ENCODE measurements at regions not wholly inside any gene's neighbourhood (a gene's known extent, or its start where the extent isn't known, plus 50 kb on each side); places are given as distances from the start of the nearest gene placed in this dataset.

- TF ChIP-seq, protein P1, sequence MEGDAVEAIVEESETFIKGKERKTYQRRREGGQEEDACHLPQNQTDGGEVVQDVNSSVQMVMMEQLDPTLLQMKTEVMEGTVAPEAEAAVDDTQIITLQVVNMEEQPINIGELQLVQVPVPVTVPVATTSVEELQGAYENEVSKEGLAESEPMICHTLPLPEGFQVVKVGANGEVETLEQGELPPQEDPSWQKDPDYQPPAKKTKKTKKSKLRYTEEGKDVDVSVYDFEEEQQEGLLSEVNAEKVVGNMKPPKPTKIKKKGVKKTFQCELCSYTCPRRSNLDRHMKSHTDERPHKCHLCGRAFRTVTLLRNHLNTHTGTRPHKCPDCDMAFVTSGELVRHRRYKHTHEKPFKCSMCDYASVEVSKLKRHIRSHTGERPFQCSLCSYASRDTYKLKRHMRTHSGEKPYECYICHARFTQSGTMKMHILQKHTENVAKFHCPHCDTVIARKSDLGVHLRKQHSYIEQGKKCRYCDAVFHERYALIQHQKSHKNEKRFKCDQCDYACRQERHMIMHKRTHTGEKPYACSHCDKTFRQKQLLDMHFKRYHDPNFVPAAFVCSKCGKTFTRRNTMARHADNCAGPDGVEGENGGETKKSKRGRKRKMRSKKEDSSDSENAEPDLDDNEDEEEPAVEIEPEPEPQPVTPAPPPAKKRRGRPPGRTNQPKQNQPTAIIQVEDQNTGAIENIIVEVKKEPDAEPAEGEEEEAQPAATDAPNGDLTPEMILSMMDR (conservative IDR thresholded peaks at IDR 0.05; ENCODE audit: low read length), result no peak
- no peak for TF ChIP-seq EZH2phosphoT487 (IDR thresholded peaks at IDR 0.05; ENCODE audit: borderline replicate concordance)
Observed at GRCh38 chr4:31923634-31924033, 1203.5 kb downstream of the PCDH7 start.

Measured in Loucy (cell line).